ENCODE measurements at regions not wholly inside any gene's neighbourhood (a gene's known extent, or its start where the extent isn't known, plus 50 kb on each side); places are given as distances from the start of the nearest gene placed in this dataset.
"Not testable (repeated sequence)": the region's sequence is repeated elsewhere in the genome, so short reads cannot be mapped to it uniquely, and the experiment has no call there.

GRCh38 chr5:42875785-42876374 lies 64.2 kb upstream of the SELENOP start:
- Histone ChIP-seq H3K36me3 (ENCODE audit: insufficient read depth, low read depth, low read length) (no peaks in the 10 kb centered on the region), H3K27me3 (ENCODE audit: insufficient read depth, low read length) (no peaks in the 10 kb centered on the region), H3K27ac (ENCODE audit: low read length) (no peak overlapping the region), H3K4me3 (ENCODE audit: low read length) (no peak overlapping the region), H3K9ac (ENCODE audit: low read depth, low read length) (no peak overlapping the region), H3K4me1 (ENCODE audit: insufficient read depth, low read length) (no peaks in the 10 kb centered on the region), H3K9me3 (ENCODE audit: insufficient read depth, low read depth, low read length) (no peaks in the 10 kb centered on the region)

GRCh38 chr5:42875211-42875610 lies 63.5 kb upstream of the SELENOP start:
- no peaks in the 10 kb centered on the region for H3K4me1 ChIP-seq (ENCODE audit: insufficient read depth, low read length)
- H3K36me3 ChIP-seq (ENCODE audit: insufficient read depth, low read depth, low read length) = no peaks in the 10 kb centered on the region
- no peak overlapping the region for H3K9ac ChIP-seq (ENCODE audit: low read depth, low read length)

GRCh38 chr5:42874621-42875198 lies 63.0 kb upstream of the SELENOP start:
- Histone ChIP-seq H3K27ac (ENCODE audit: low read length) (no peak overlapping the region), H3K36me3 (ENCODE audit: insufficient read depth, low read depth, low read length) (no peaks in the 10 kb centered on the region), H3K9ac (ENCODE audit: low read depth, low read length) (no peak overlapping the region), H3K27me3 (ENCODE audit: insufficient read depth, low read length) (no peaks in the 10 kb centered on the region), H3K4me3 (ENCODE audit: low read length) (no peak overlapping the region), H3K9me3 (ENCODE audit: insufficient read depth, low read depth, low read length) (no peaks in the 10 kb centered on the region), H3K4me1 (ENCODE audit: insufficient read depth, low read length) (no peaks in the 10 kb centered on the region)

More at GRCh38 chr5:42875211-42875610, 63.5 kb upstream of the SELENOP start:
- H3K27me3 ChIP-seq (ENCODE audit: insufficient read depth, low read length) = no peaks in the 10 kb centered on the region
- no peak overlapping the region for H3K27ac ChIP-seq (ENCODE audit: low read length)
- no peaks in the 10 kb centered on the region for H3K9me3 ChIP-seq (ENCODE audit: insufficient read depth, low read depth, low read length)
- no peak overlapping the region for H3K4me3 ChIP-seq (ENCODE audit: low read length)

GRCh38 chr5:42872865-42873264 lies 61.2 kb upstream of the SELENOP start:
- H3K27me3 ChIP-seq (ENCODE audit: insufficient read depth, low read length) = no peaks in the 10 kb centered on the region
- no peak overlapping the region for H3K27ac ChIP-seq (ENCODE audit: low read length)
- no peak overlapping the region for H3K4me3 ChIP-seq (ENCODE audit: low read length)
- no peak overlapping the region for H3K9ac ChIP-seq (ENCODE audit: low read depth, low read length)
- no peaks in the 10 kb centered on the region for H3K4me1 ChIP-seq (ENCODE audit: insufficient read depth, low read length)
- no peaks in the 10 kb centered on the region for H3K36me3 ChIP-seq (ENCODE audit: insufficient read depth, low read depth, low read length)
- no peaks in the 10 kb centered on the region for H3K9me3 ChIP-seq (ENCODE audit: insufficient read depth, low read depth, low read length)

- Histone ChIP-seq H3K27me3 (ENCODE audit: insufficient read depth, low read length) (no peaks in the 10 kb centered on the region), H3K4me1 (ENCODE audit: insufficient read depth, low read length) (no peaks in the 10 kb centered on the region), H3K9me3 (ENCODE audit: insufficient read depth, low read depth, low read length) (no peaks in the 10 kb centered on the region), H3K4me3 (ENCODE audit: low read length) (no peak overlapping the region), H3K9ac (ENCODE audit: low read depth, low read length) (no peak overlapping the region), H3K36me3 (ENCODE audit: insufficient read depth, low read depth, low read length) (no peaks in the 10 kb centered on the region), H3K27ac (ENCODE audit: low read length) (no peak overlapping the region)
Observed at GRCh38 chr5:42870882-42871418, 59.3 kb upstream of the SELENOP start.

- H3K9me3 ChIP-seq (ENCODE audit: insufficient read depth, low read depth, low read length); H3K36me3 ChIP-seq (ENCODE audit: insufficient read depth, low read depth, low read length); H3K4me3 ChIP-seq (ENCODE audit: low read length); H3K27ac ChIP-seq (ENCODE audit: low read length); H3K4me1 ChIP-seq (ENCODE audit: insufficient read depth, low read length); H3K27me3 ChIP-seq (ENCODE audit: insufficient read depth, low read length); H3K9ac ChIP-seq (ENCODE audit: low read depth, low read length): not testable (repeated sequence)
Observed at GRCh38 chr5:42868417-42868816, 56.7 kb upstream of the SELENOP start.

GRCh38 chr5:42864749-42865148 lies 53.1 kb upstream of the SELENOP start:
- not testable (repeated sequence) for H3K9ac ChIP-seq (ENCODE audit: low read depth, low read length); H3K4me1 ChIP-seq (ENCODE audit: insufficient read depth, low read length); H3K4me3 ChIP-seq (ENCODE audit: low read length)

More at GRCh38 chr5:42864749-42865148, 53.1 kb upstream of the SELENOP start:
- H3K27me3 ChIP-seq (ENCODE audit: insufficient read depth, low read length); H3K36me3 ChIP-seq (ENCODE audit: insufficient read depth, low read depth, low read length); H3K27ac ChIP-seq (ENCODE audit: low read length): not testable (repeated sequence)
- H3K9me3 ChIP-seq (ENCODE audit: insufficient read depth, low read depth, low read length) = peaks cover 18% of the 10 kb centered on the region
